ENCODE measurements at regions not wholly inside any gene's neighbourhood (a gene's known extent, or its start where the extent isn't known, plus 50 kb on each side); places are given as distances from the start of the nearest gene placed in this dataset.
A peak's percentile ranks its signal among the peaks of the same experiment; 100 is the strongest.
"Not testable (repeated sequence)": the region's sequence is repeated elsewhere in the genome, so short reads cannot be mapped to it uniquely, and the experiment has no call there.

DNA sequence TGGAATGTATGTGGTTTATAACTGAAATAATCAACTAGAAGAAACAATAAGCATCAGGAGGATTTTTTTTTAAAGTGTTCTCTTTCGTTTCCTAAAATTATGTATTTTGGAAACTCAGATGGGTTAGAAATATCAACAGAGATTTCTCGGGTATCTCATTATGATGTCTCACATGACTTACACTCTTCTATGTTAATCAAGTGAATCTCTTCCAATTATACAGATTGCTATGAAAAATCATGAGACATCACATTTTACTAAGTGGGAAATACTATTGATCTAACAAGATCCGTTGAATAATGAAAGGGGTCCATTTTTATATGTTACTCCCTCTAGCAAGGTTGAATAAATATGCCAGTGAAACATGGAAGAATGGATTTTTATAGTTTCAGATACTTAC lies 54.7 kb upstream of the NRIP1 start:
- no peak for DNase-seq

GRCh38 chr21:15121097-15121654 lies 56.4 kb upstream of the NRIP1 start:
- no peak for DNase-seq

GRCh38 chr21:15121655-15122120 lies 56.9 kb upstream of the NRIP1 start:
- DNase-seq, result peak; percentile 91

GRCh38 chr21:15122241-15122640 lies 57.4 kb upstream of the NRIP1 start:
- peak; percentile 21 for DNase-seq

DNA sequence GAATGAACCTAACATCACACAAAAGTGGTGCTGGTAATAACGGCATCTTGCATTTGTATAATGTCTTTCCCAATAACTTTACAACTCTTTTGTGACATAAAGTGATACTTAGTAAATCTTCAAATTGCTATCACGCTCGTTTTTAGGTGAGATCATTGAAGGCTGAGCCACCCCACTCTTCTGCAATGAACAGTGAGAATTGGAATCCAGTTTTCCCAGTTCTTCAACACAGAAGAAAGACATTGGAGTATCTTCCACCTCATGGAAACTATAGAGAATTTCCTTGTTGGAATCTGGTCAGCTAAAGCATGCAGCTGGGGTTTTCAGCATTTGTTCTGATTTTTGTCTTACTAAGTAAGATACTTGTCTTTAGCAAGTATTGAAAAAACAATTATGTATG lies 59.9 kb upstream of the NRIP1 start:
- no peak for DNase-seq

DNA sequence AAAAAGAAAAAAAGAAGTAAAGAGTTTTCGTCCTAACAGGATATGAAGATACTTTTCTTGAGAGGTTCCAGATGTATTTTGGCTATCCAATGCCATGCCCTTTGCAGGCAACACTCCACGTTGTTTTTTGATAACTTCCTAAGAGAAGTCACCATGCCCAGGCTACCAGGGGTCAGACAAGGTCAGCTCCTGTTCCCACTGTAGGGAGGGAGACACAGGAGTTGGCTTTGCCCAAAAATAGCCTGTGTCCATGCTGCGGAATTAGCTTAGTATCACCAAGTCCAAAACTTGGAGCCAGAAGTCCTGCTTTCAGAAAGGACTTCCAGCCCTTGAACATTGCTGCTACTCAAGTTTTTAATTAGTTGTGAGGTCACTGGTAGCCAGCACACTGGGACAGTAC lies 62.1 kb upstream of the NRIP1 start:
- DNase-seq, result no peak

DNA sequence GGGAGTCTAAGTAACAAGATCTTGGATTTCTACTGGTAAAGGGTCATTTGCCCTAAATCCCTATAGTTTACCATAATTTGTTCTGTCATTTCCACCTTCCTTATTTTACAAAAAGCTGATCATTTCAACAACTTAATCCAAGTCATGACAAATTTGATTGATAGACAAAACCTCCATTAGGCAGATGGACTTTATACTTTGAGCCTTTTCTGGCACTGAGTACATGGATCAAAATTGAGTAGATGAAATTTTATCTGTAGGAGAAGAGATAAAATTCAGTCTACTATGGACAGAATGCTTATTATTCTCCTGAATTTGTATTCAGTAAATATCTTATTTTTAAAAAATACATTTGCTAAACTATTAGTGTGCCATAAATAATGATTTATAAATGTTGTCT lies 62.6 kb upstream of the NRIP1 start:
- DNase-seq, result no peak

DNA sequence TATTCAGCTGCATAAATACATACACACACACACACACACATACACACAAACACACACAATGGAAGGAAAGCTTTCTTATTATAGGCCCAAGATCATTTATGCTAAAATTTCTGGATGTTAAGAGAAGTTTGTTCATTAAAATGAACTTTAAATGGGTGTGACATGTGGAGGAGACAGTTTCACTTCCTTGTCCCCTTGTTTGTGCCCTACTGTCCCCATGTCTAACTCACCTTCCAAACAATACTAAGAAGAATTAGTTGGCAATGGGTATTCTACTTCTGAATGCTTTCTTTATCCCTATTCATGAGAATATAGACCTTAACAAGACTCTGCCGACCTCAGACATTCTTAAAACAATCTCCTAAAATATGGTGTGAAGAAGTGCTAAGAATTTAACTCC lies 63.5 kb upstream of the NRIP1 start:
- DNase-seq, result no peak

GRCh38 chr21:15128714-15129113 lies 63.9 kb upstream of the NRIP1 start:
- DNase-seq, result not testable (repeated sequence)

- DNase-seq, result no peak
Measured at GRCh38 chr21:15130326-15130725, 65.5 kb upstream of the NRIP1 start.

GRCh38 chr21:15130751-15131150 lies 66.0 kb upstream of the NRIP1 start:
- DNase-seq, result no peak

DNA sequence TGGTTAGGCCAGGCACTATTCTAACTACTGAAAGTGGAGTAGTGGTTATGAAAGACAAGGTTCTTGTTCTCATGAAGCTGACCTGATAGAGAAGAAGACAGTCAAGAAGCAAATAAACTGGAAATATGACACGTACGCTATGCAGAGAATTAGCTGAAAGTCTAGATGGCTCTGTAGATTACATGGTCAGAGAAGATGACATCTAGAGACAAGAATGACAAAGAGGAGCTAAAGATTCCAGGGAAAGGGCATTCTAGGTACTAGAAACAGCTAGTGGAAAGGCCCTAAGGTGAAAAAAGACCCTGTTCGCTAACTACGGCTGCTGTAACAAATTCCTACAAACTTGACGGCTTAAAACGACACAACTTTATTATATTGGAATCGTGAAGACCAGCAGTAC lies 68.0 kb upstream of the NRIP1 start:
- no peak for DNase-seq

DNA sequence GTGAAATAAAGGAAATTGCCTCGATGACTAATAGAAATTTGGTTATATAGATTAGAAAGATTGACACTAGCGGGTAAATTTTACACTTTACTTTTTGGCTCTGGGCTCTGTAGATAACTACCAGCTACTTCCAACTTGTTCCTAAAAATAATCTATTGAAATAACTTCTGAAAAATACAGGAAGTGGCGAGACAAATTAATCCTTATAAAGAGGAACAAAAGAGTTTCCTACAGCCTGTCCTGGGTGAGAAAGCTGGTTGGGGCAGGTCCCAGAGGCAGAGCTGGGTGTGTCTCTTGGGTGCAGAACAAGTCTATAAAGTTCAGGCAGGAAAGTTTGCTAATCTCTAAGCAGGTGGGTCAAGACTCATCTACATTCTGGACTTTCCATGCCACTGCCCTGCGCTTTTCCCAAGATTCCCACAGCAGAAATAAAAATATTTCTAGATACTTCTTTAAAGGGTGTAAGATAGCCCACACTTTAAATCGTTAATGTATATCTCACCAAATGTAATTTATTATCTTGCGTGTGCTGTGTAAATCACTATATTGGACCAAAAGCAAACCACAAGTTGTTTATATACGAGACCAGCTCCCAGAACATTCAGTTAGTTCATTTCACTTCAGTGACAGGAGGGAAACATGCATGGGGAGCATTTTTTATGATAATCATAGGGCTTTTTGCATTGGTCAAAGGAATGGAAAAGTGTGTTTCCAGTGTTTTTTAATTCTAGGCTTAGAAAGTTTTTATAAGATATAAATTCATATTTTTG lies 70.1 kb upstream of the NRIP1 start:
- no peak for DNase-seq

GRCh38 chr21:15135867-15136629 lies 71.2 kb upstream of the NRIP1 start:
- DNase-seq, result no peak

GRCh38 chr21:15138490-15138889 lies 73.7 kb upstream of the NRIP1 start:
- DNase-seq, result peak; percentile 52

DNA sequence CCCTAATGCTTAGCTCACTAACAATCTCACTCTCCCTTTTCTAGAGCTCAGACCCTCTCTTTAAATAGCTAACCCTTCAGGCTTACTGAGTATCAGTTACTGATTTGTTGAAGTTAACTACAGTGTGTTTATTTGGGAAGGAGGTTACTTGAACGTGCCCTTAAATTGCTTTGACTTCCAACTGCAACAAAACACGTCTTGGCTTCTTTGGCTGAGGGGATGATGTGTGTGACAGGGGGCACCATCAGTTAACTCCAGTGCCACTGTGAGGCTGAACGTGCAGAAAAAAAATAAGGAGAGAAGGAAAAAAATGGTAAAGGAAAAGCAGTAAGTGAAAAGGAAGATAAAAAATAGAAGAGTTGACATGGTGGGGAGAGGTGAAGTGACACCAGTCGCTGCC lies 75.1 kb upstream of the NRIP1 start:
- no peak for DNase-seq

DNA sequence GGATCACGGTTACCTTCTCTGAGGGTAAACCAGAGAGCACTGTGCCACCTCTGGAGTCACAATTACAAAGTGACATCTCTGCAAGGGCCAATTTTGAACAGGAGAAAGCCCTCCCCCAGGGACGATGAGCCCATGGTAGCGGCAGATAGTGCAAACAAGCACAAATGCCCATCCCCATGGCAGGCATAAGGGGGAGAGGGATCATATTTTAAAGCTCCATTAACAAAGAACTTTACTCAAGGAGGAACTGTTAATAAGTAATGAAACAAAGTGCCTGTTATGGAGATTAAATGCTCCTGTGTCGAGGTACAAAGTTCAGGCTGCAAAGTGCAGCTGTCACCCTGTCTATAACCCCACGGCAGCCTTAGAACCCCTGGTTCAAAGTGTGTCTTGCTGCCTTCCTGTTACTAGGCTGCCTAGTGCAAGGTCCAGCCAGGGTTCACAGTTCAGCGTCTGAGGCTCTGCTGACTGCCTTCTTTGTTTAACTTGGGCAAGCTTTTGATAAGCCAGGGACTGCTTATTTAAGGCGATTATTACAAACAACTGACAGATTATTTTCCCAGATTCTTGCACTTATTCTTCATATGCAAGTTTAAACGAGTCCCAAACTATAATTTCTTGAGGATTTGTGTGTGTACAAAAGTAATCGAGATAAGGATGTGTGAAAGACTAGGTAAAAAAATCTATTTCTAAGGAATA lies 75.7 kb upstream of the NRIP1 start:
- DNase-seq, result no peak

DNA sequence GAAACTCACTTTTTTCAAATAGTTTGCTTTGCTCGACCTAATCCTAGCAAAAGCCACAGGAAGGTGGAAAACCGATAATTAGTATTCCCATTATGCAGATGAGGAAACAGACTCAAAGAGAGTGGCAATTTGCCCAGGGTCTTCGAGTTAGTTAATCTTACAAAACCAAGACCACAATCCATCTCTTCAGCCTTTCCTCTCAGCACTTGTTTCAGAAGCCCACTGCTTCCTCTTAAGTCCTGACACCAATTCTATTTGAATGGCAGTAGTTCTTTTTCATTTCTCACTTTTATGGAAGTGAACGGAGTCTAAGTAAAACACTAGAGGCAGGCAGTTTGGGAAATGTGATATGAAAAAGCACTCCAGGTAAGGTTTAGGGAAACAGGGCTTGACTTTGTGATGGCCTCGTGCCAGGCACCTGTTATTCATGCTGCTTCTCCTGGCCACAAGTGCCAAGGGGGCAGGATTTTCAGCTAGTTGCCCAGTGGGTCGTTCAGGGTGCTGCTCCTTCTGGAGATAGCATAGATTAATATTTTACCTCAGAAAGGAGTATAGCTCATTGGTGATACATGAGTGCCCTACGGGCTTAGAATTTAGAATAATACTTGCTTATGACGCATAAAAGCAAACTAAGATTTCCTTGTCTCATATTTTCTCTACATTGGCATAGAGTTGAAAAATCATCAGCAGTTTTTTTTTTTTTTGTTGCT lies 76.6 kb upstream of the NRIP1 start:
- peak; percentile 78 for DNase-seq

DNA sequence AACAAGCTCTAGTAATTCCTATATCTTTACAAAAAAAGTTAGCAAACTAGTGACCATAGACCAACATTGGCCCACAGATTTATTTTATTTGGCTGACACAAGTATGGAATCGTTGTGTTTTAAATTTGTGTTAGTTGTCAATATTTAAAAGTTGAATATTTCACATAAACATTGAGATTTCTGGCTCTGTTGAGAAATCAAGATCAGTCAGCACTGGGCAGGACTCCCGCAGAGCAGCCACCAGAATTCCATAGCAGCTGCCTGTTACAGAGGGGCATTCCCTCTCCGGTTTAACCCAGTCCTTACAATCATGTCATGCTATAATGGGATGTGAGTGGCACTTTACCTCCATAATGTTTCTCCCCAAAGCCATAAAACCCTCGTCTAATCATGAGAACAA lies 79.2 kb upstream of the NRIP1 start:
- DNase-seq, result no peak

GRCh38 chr21:15148437-15148836 lies 83.6 kb upstream of the NRIP1 start:
- no peak for DNase-seq

DNA sequence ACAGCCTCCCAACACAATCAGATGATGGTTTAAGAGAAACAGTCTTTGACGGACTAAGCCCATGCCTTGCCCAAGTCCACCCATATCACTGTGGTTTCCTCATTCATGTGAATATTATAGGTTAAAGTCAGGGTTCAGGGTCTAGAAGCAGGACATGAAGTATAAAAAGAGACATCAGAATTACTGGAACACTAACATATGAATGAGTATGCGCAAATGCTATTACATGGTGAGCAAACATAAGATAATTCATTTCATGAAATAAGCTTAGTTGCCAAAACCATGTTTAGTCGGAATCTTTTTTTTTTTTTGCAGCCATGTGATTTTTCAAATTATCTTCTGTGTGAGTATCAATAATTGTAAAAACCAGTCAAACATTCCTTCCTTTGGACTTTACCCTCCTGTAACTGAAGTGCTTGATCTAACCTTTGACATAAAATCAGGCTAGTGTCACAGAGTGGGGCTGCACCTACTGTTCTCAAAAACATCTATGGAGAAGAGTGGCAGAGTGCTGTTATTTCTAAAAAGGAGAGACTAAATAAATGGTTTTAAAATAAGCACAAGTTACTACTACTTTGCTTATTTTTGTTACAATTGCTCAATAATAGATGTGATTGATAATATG lies 84.9 kb upstream of the NRIP1 start:
- no peak for DNase-seq

GRCh38 chr21:15151385-15152103 lies 86.7 kb upstream of the NRIP1 start:
- no peak for DNase-seq
